ENCODE measurements at regions not wholly inside any gene's neighbourhood (a gene's known extent, or its start where the extent isn't known, plus 50 kb on each side); places are given as distances from the start of the nearest gene placed in this dataset.

- no peak for TF ChIP-seq CTCF (IDR thresholded peaks at IDR 0.05)
- TF ChIP-seq POLR2A (IDR thresholded peaks at IDR 0.05), result no peak
- no peak overlapping the region for H3K4me3 ChIP-seq (ENCODE audit: low read depth, poor library complexity, severe bottlenecking)
- 82 to 88% methylated on average over 12 of the region's 12 CpGs for WGBS, 2 donors
- no peak for DNase-seq (ENCODE audit: low spot score in 2 of 2)
- intact Hi-C loops (cut with DNase I; ENCODE audit: low total_unique reads), result no loop called here
Observed at GRCh38 chr6:166692723-166693302, 65.8 kb upstream of the RPS6KA2 start.

GRCh38 chr6:166691746-166692145, 64.7 kb upstream of the RPS6KA2 start:
- intact Hi-C loops (cut with DNase I; ENCODE audit: low total_unique reads), result no loop called here
- no peak for DNase-seq (ENCODE audit: low spot score in 2 of 2)
- no peak overlapping the region for H3K4me3 ChIP-seq (ENCODE audit: low read depth, poor library complexity, severe bottlenecking)
- WGBS, 2 donors, result 53 to 64% methylated on average over 7 of the region's 7 CpGs
- no peak for TF ChIP-seq CTCF (IDR thresholded peaks at IDR 0.05)
- TF ChIP-seq POLR2A (IDR thresholded peaks at IDR 0.05), result no peak

- TF ChIP-seq CTCF (IDR thresholded peaks at IDR 0.05), result no peak
- TF ChIP-seq POLR2A (IDR thresholded peaks at IDR 0.05), result no peak
- H3K4me3 ChIP-seq (ENCODE audit: low read depth, poor library complexity, severe bottlenecking), result no peak overlapping the region
- no peak for DNase-seq (ENCODE audit: low spot score in 2 of 2)
- WGBS, 2 donors, result 44 to 46% methylated on average over 10 of the region's 10 CpGs
- intact Hi-C loops (cut with DNase I; ENCODE audit: low total_unique reads), result no loop called here
Observed at GRCh38 chr6:166691199-166691598, 64.1 kb upstream of the RPS6KA2 start.

- WGBS, 2 donors, result 88 to 95% methylated on average over 7 to 8 of the region's 8 CpGs
- intact Hi-C loops (cut with DNase I; ENCODE audit: low total_unique reads), result no loop called here
Observed at GRCh38 chr6:166689687-166690086, 62.6 kb upstream of the RPS6KA2 start.

GRCh38 chr6:166688901-166689300, 61.9 kb upstream of the RPS6KA2 start:
- WGBS, 2 donors, result 84 to 85% methylated on average over 9 of the region's 9 CpGs
- H3K4me3 ChIP-seq (ENCODE audit: low read depth, poor library complexity, severe bottlenecking), result no peak overlapping the region
- intact Hi-C loops (cut with DNase I; ENCODE audit: low total_unique reads), result no loop called here
- no peak for DNase-seq (ENCODE audit: low spot score in 2 of 2)
- TF ChIP-seq POLR2A (IDR thresholded peaks at IDR 0.05) (no peak), CTCF (IDR thresholded peaks at IDR 0.05) (no peak)

More at GRCh38 chr6:166689687-166690086, 62.6 kb upstream of the RPS6KA2 start:
- no peak for DNase-seq (ENCODE audit: low spot score in 2 of 2)
- no peak for TF ChIP-seq CTCF (IDR thresholded peaks at IDR 0.05)
- no peak for TF ChIP-seq POLR2A (IDR thresholded peaks at IDR 0.05)
- H3K4me3 ChIP-seq (ENCODE audit: low read depth, poor library complexity, severe bottlenecking), result no peak overlapping the region

GRCh38 chr6:166687879-166688205, 60.8 kb upstream of the RPS6KA2 start:
- 60 to 61% methylated on average over 6 of the region's 6 CpGs for WGBS, 2 donors
- intact Hi-C loops (cut with DNase I; ENCODE audit: low total_unique reads), result no loop called here
- no peak for DNase-seq (ENCODE audit: low spot score in 2 of 2)
- H3K4me3 ChIP-seq (ENCODE audit: low read depth, poor library complexity, severe bottlenecking), result no peak overlapping the region
- TF ChIP-seq POLR2A (IDR thresholded peaks at IDR 0.05) (no peak), CTCF (IDR thresholded peaks at IDR 0.05) (no peak)
